Brain microvascular endothelial cell (primary cell): ENCODE measurements at regions not wholly inside any gene's neighbourhood (a gene's known extent, or its start where the extent isn't known, plus 50 kb on each side); places are given as distances from the start of the nearest gene placed in this dataset.

Experiments used
- DNase-seq: peaks from one replicate; pipeline ENCODE4 v3.0.0-alpha.2; 2020
- H3K27ac ChIP-seq: fragments of 250-450 bp; sonication (Bioruptor Pico); 2 replicates; pipeline ENCODE4 v1.5.1; 2020; ENCODE audit warnings: mild to moderate bottlenecking, moderate library complexity
- H3K27me3 ChIP-seq: fragments of 250-450 bp; sonication (Bioruptor Pico); replicated peaks from 2 replicates; pipeline ENCODE4 v1.5.1; 2020; ENCODE audit warnings: mild to moderate bottlenecking
- H3K36me3 ChIP-seq: fragments of 250-450 bp; sonication (Bioruptor Pico); replicated peaks from 2 replicates; pipeline ENCODE4 v1.5.1; 2020; ENCODE audit warnings: mild to moderate bottlenecking
- H3K4me3 ChIP-seq: 2 replicates; pipeline ENCODE4 v1.5.1; 2011; ENCODE audit warnings: low read depth, mild to moderate bottlenecking, control low read depth, low read length, moderate library complexity
- in situ Hi-C: cut with HindIII; loops from 2 replicates; pipeline ENCODE4 v1.10.0; 2017; ENCODE audit warnings: low sequenced_read_pairs, low pct_ligation_motif_present
- TF ChIP-seq, protein P1 (sequence below): IDR thresholded peaks from 2 replicates; pipeline ENCODE4 v1.5.1; 2011; ENCODE audit warnings: low read depth, mild to moderate bottlenecking, moderate library complexity, low read length, control low read depth, inconsistent platforms; ENCODE audit errors: missing control alignments

DNA sequence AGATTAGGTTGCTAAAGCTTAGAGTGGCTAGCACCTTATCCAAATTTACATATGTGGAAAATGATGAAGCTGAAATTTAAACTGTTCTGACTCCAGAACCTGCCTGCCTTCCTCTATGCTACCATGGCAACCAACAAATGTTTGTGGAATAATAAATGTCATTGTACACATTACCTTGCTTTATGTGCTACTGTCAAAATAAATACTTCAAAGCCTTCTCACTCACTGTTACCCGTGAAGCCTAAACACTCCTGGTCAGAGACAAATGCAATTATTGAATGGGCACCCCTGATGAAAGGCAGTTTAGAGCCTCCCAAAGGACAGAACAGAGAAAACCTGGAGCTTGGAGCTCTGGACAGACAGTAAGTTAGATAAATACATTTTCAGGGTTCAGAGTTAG, 158.6 kb downstream of the FAM114A2 start:
- Histone ChIP-seq H3K36me3 (no peaks in the 10 kb centered on the region), H3K4me3 (no peak overlapping the region), H3K27ac (no peak overlapping the region), H3K27me3 (no peaks in the 10 kb centered on the region)
- in situ Hi-C loops: no loop called here
- DNase-seq: no peak
- TF ChIP-seq, protein P1, sequence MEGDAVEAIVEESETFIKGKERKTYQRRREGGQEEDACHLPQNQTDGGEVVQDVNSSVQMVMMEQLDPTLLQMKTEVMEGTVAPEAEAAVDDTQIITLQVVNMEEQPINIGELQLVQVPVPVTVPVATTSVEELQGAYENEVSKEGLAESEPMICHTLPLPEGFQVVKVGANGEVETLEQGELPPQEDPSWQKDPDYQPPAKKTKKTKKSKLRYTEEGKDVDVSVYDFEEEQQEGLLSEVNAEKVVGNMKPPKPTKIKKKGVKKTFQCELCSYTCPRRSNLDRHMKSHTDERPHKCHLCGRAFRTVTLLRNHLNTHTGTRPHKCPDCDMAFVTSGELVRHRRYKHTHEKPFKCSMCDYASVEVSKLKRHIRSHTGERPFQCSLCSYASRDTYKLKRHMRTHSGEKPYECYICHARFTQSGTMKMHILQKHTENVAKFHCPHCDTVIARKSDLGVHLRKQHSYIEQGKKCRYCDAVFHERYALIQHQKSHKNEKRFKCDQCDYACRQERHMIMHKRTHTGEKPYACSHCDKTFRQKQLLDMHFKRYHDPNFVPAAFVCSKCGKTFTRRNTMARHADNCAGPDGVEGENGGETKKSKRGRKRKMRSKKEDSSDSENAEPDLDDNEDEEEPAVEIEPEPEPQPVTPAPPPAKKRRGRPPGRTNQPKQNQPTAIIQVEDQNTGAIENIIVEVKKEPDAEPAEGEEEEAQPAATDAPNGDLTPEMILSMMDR: no peak

DNA sequence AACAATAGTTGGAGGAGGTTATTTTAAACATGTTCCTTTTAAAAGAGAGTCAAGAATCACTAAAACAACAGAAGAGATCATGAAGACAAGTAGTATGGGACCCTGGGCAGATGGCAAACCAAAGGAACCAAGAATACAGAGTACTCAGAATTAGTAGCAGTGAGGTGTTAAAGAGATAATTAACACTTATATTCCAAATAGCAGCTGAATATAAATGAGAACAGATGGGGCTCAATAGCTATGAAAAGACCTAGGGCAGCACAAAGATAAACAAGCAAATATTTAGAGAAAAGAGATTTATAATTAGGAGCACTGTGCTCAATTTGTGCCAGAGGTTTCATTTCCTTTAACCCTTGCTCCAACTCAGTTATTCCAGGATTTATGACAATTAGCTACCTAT, 159.1 kb downstream of the FAM114A2 start:
- no peak for DNase-seq
- in situ Hi-C loops: no loop called here
- Histone ChIP-seq H3K27ac (no peak overlapping the region), H3K4me3 (no peak overlapping the region), H3K36me3 (no peaks in the 10 kb centered on the region), H3K27me3 (no peaks in the 10 kb centered on the region)
- TF ChIP-seq, protein P1: no peak

DNA sequence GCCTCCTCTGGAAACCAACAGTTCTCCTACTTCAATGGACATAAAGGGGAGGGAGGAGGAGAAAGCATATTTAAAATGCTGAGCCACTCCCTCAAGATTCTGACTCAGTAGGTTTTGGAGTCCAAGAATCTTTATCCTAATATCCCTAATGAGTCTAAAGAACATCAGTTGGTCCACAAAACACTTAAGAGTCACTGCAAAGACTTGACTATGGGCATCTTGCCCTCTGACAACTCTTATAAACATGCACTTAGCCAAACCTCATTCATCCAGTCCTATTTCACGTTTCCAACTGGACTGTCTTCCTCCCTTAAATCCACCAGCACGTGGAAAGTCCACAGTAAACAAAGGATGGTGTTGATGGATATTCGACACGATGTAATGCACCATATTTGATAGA, 172.5 kb downstream of the FAM114A2 start:
- Histone ChIP-seq H3K27me3 (no peaks in the 10 kb centered on the region), H3K4me3 (no peak overlapping the region), H3K36me3 (no peaks in the 10 kb centered on the region), H3K27ac (no peak overlapping the region)
- in situ Hi-C loops: no loop called here
- no peak for DNase-seq
- TF ChIP-seq, protein P1: no peak

DNA sequence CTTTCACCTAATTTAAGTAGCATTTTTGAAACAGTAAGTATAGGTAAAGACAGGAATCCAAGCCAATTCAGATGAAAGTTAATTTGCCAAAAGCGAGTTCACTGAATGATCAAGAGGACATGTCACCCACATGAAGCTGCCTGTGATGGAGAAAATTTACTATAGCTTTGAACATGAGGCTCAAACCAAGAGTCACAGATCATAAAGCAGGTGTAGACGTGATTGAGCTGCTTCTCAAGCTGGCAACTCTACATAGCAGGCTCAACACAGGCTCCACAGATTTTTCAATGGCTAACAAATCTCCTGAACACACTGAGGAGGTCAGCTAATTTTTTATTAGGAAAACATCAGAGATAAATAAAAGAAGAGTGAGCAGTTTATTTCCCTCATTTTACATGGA, 173.7 kb downstream of the FAM114A2 start:
- Histone ChIP-seq H3K27me3 (no peaks in the 10 kb centered on the region), H3K36me3 (no peaks in the 10 kb centered on the region), H3K27ac (no peak overlapping the region), H3K4me3 (no peak overlapping the region)
- TF ChIP-seq, protein P1: no peak
- no peak for DNase-seq
- in situ Hi-C loops: no loop called here

DNA sequence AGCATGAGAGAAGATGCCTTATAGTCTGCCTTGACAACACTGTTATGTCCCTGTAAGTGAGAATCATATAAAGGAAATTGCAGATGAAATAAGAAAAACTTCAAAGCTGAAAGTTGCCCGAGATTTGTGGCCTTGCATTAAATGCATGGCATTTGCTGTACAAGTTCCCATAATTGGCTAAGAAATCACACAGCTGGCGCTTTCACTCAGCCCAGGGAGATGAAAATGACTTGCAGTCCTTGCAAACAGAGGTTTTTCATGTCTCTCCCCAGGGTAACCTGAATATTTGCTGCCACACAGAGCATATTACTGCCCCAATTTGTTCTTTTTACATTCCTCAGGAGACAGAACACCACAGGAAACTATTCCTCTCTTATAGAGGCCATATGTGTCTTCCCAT, 174.8 kb downstream of the FAM114A2 start:
- Histone ChIP-seq H3K36me3 (no peaks in the 10 kb centered on the region), H3K27me3 (no peaks in the 10 kb centered on the region), H3K4me3 (no peak overlapping the region), H3K27ac (no peak overlapping the region)
- no peak for DNase-seq
- in situ Hi-C loops: no loop called here
- TF ChIP-seq, protein P1: no peak
